Mesenchymal stem cell (in vitro differentiated cells and primary cell): ENCODE measurements at regions not wholly inside any gene's neighbourhood (a gene's known extent, or its start where the extent isn't known, plus 50 kb on each side); places are given as distances from the start of the nearest gene placed in this dataset.

ENCODE experiments used
- DNase-seq: peaks from one replicate; pipeline ENCODE4 v3.0.0-alpha.2; 2013
- H2AFZ ChIP-seq: one replicate; pipeline ENCODE4 v1.6.1; 2013; ENCODE audit warnings: low read depth, mild to moderate bottlenecking, control low read depth, inconsistent platforms, low read length, moderate library complexity
- H2AK5ac ChIP-seq: 2 replicates; pipeline ENCODE4 v1.6.1; 2013; ENCODE audit warnings: low read length, moderate library complexity, mild to moderate bottlenecking, inconsistent platforms; ENCODE audit not compliant: severe bottlenecking
- H2BK120ac ChIP-seq: one replicate; pipeline ENCODE4 v1.6.1; 2013; ENCODE audit warnings: low read depth, mild to moderate bottlenecking, inconsistent platforms, low read length, moderate library complexity
- H2BK12ac ChIP-seq, 2 experiments: one replicate each; pipeline ENCODE4 v1.6.1; 2013; ENCODE audit warnings: inconsistent platforms in 2 of 2, low read length in 2 of 2, mild to moderate bottlenecking in 2 of 2, moderate library complexity in 2 of 2, control low read depth in 1 of 2
- H2BK15ac ChIP-seq: one replicate; pipeline ENCODE4 v1.6.1; 2013; ENCODE audit warnings: mild to moderate bottlenecking, low read depth, inconsistent platforms; ENCODE audit not compliant: poor library complexity, severe bottlenecking
- H2BK5ac ChIP-seq: 2 replicates; pipeline ENCODE4 v1.6.1; 2013; ENCODE audit warnings: low read depth, mild to moderate bottlenecking, low read length, control low read depth, inconsistent platforms; ENCODE audit not compliant: poor library complexity, severe bottlenecking
- H3K14ac ChIP-seq, 2 experiments: one replicate each; pipeline ENCODE4 v1.6.1; 2013; ENCODE audit warnings: inconsistent platforms in 2 of 2, low read length in 2 of 2, control low read depth in 1 of 2, mild to moderate bottlenecking in 1 of 2, moderate library complexity in 1 of 2
- H3K18ac ChIP-seq, 2 experiments: one replicate each; pipeline ENCODE4 v1.6.1; 2013; ENCODE audit warnings: inconsistent platforms in 2 of 2, low read length in 2 of 2, control low read depth in 1 of 2, low read depth in 1 of 2, mild to moderate bottlenecking in 1 of 2
- H3K23ac ChIP-seq, 2 experiments: one replicate each; pipeline ENCODE4 v1.6.1; 2013; ENCODE audit warnings: inconsistent platforms in 2 of 2, low read length in 2 of 2, mild to moderate bottlenecking in 2 of 2, moderate library complexity in 2 of 2, control low read depth in 1 of 2
- H3K27ac ChIP-seq: 2 replicates; pipeline ENCODE4 v1.5.1; 2013; ENCODE audit warnings: mild to moderate bottlenecking, moderate library complexity, low read length, control low read depth, inconsistent platforms; ENCODE audit not compliant: poor library complexity, severe bottlenecking
- H3K27me3 ChIP-seq, 2 experiments: 2 replicates each; pipeline versions ENCODE4 v1.6.1 to v1.7.0; 2013; ENCODE audit warnings: low read length in 2 of 2, mild to moderate bottlenecking in 2 of 2, moderate library complexity in 2 of 2, control low read depth in 1 of 2, inconsistent platforms in 1 of 2; ENCODE audit not compliant: control insufficient read depth in 1 of 2, insufficient read depth in 1 of 2
- H3K36me3 ChIP-seq, 2 experiments: 2 replicates each; pipeline versions ENCODE4 v1.6.1 to v1.7.0; 2013; ENCODE audit warnings: low read length in 2 of 2, control low read depth in 1 of 2, inconsistent platforms in 1 of 2, low read depth in 1 of 2, mild to moderate bottlenecking in 1 of 2; ENCODE audit not compliant: insufficient read depth in 2 of 2, control insufficient read depth in 1 of 2
- H3K4ac ChIP-seq, 2 experiments: one replicate each; pipeline ENCODE4 v1.6.1; 2013; ENCODE audit warnings: inconsistent platforms in 2 of 2, low read length in 2 of 2, mild to moderate bottlenecking in 2 of 2, moderate library complexity in 2 of 2, control low read depth in 1 of 2, low read depth in 1 of 2
- H3K4me1 ChIP-seq: 2 replicates; pipeline ENCODE4 v1.6.1; 2013; ENCODE audit warnings: low read depth, low read length, control low read depth; ENCODE audit not compliant: control insufficient read depth, insufficient read depth
- H3K4me2 ChIP-seq: 2 replicates; pipeline ENCODE4 v1.6.1; 2013; ENCODE audit warnings: low read length, mild to moderate bottlenecking, inconsistent platforms; ENCODE audit not compliant: poor library complexity, severe bottlenecking
- H3K4me3 ChIP-seq, 2 experiments: 2 replicates each; pipeline versions ENCODE4 v1.5.1 to v1.7.0; 2013; ENCODE audit warnings: low read length in 2 of 2, mild to moderate bottlenecking in 2 of 2, control low read depth in 1 of 2, low read depth in 1 of 2; ENCODE audit not compliant: insufficient read depth in 1 of 2
- H3K79me1 ChIP-seq: replicated peaks from 2 replicates; pipeline ENCODE4 v1.6.1; 2013; ENCODE audit warnings: mild to moderate bottlenecking, control low read depth, low read length, inconsistent platforms; ENCODE audit not compliant: poor library complexity, severe bottlenecking
- H3K9ac ChIP-seq: 2 replicates; pipeline ENCODE4 v1.7.0; 2013; ENCODE audit warnings: mild to moderate bottlenecking, low read length, moderate library complexity
- H3K9me3 ChIP-seq: 2 replicates; pipeline ENCODE4 v1.7.0; 2013; ENCODE audit warnings: mild to moderate bottlenecking, low read length; ENCODE audit not compliant: control insufficient read depth
- H4K8ac ChIP-seq: one replicate; pipeline ENCODE4 v1.6.1; 2013; ENCODE audit warnings: inconsistent platforms, mild to moderate bottlenecking, low read length, moderate library complexity
- H4K91ac ChIP-seq: one replicate; pipeline ENCODE4 v1.6.1; 2013; ENCODE audit warnings: mild to moderate bottlenecking, low read length, inconsistent platforms
- WGBS: methylation state at CpG from one replicate; pipeline ENCODE4 v1.1.7; 2013; ENCODE audit warnings: mixed read lengths; 5-methylcytosine and 5-hydroxymethylcytosine counted together

- Histone ChIP-seq H4K8ac (no peak overlapping the region), H4K91ac (no peak overlapping the region), H2BK15ac (no peak overlapping the region), H2BK5ac (no peak overlapping the region), H3K9me3 (peaks cover 10% of the 10 kb centered on the region), H3K4me1 (no peaks in the 10 kb centered on the region), H3K23ac (no peak overlapping the region), H3K14ac (no peak overlapping the region), H3K79me1 (no peaks in the 10 kb centered on the region), H2BK12ac (no peak overlapping the region), H3K4me2 (no peak overlapping the region), H3K4me3 (no peak overlapping the region), H3K27me3 (no peaks in the 10 kb centered on the region), H3K18ac (no peak overlapping the region), H3K36me3 (no peaks in the 10 kb centered on the region), H2BK120ac (no peak overlapping the region), H2AFZ (no peak overlapping the region), H3K27ac (no peak overlapping the region), H2AK5ac (no peak overlapping the region), H3K4ac (no peak overlapping the region), H3K9ac (no peak overlapping the region)
- 100% methylated on average over 1 of the region's 1 CpG for WGBS
- DNase-seq = no peak
Measured at GRCh38 chr10:108254089-108254488, 1089.6 kb upstream of the SORCS1 start.

DNA sequence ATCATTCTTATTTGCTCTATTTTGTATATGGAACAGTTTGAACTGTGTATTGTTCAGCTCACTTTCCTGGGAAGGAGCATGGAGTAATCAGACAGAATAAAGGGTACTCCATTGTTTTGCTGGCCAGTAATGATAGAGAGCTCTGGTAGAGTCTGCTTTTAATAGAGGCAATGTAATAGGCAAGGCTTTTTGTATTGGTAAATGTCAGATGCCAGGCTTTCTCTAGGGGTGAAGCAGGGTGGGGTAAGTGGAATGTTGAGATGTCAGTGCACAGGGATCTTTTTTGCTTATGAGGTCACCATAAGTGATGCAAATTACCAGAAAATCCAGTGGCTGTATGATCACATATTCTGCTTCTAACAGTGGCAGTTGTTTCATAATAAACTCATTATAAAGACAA lies 1088.3 kb upstream of the SORCS1 start:
- no peak overlapping the region for H3K4me3 ChIP-seq
- H2BK120ac ChIP-seq = no peak overlapping the region
- H2BK5ac ChIP-seq = no peak overlapping the region
- H4K91ac ChIP-seq = no peak overlapping the region
- H2BK15ac ChIP-seq = no peak overlapping the region
- no peak overlapping the region for H2AK5ac ChIP-seq
- no peak overlapping the region for H3K4ac ChIP-seq
- no peaks in the 10 kb centered on the region for H3K36me3 ChIP-seq
- no peak for DNase-seq
- no peak overlapping the region for H3K18ac ChIP-seq
- H3K23ac ChIP-seq = no peak overlapping the region
- no peaks in the 10 kb centered on the region for H3K27me3 ChIP-seq
- H3K27ac ChIP-seq = no peak overlapping the region
- H3K9ac ChIP-seq = no peak overlapping the region
- H3K9me3 ChIP-seq = peaks cover 23% of the 10 kb centered on the region
- no peaks in the 10 kb centered on the region for H3K4me1 ChIP-seq
- H3K14ac ChIP-seq = no peak overlapping the region
- H3K4me2 ChIP-seq = no peak overlapping the region
- H4K8ac ChIP-seq = no peak overlapping the region
- no peaks in the 10 kb centered on the region for H3K79me1 ChIP-seq
- H2AFZ ChIP-seq = no peak overlapping the region
- H2BK12ac ChIP-seq = no peak overlapping the region

- no peak overlapping the region for H3K14ac ChIP-seq
- H3K23ac ChIP-seq = no peak overlapping the region
- H3K79me1 ChIP-seq = no peaks in the 10 kb centered on the region
- no peak overlapping the region for H2BK120ac ChIP-seq
- H3K4me3 ChIP-seq = no peak overlapping the region
- no peaks in the 10 kb centered on the region for H3K27me3 ChIP-seq
- no peak for DNase-seq
- WGBS = 77% methylated on average over 4 of the region's 4 CpGs
- H3K9me3 ChIP-seq = peaks cover 30% of the 10 kb centered on the region
- no peaks in the 10 kb centered on the region for H3K4me1 ChIP-seq
- no peak overlapping the region for H4K91ac ChIP-seq
- H3K4me2 ChIP-seq = no peak overlapping the region
- H2BK5ac ChIP-seq = no peak overlapping the region
- H4K8ac ChIP-seq = no peak overlapping the region
- H2AK5ac ChIP-seq = no peak overlapping the region
- H3K27ac ChIP-seq = no peak overlapping the region
- H3K18ac ChIP-seq = no peak overlapping the region
- H2AFZ ChIP-seq = no peak overlapping the region
- H3K36me3 ChIP-seq = no peaks in the 10 kb centered on the region
- no peak overlapping the region for H3K9ac ChIP-seq
- no peak overlapping the region for H2BK12ac ChIP-seq
- no peak overlapping the region for H2BK15ac ChIP-seq
- no peak overlapping the region for H3K4ac ChIP-seq
Measured at GRCh38 chr10:108250936-108251620, 1086.6 kb upstream of the SORCS1 start.

- no peak overlapping the region for H3K9ac ChIP-seq
- H3K9me3 ChIP-seq = peaks cover 33% of the 10 kb centered on the region
- H3K4ac ChIP-seq = no peak overlapping the region
- H2AK5ac ChIP-seq = no peak overlapping the region
- no peak overlapping the region for H2BK15ac ChIP-seq
- no peaks in the 10 kb centered on the region for H3K79me1 ChIP-seq
- no peak overlapping the region for H2BK12ac ChIP-seq
- no peak overlapping the region for H2AFZ ChIP-seq
- H2BK120ac ChIP-seq = no peak overlapping the region
- H3K23ac ChIP-seq = no peak overlapping the region
- 56% methylated on average over 3 of the region's 3 CpGs for WGBS
- no peak overlapping the region for H3K4me2 ChIP-seq
- no peak overlapping the region for H3K18ac ChIP-seq
- no peak overlapping the region for H3K4me3 ChIP-seq
- no peak overlapping the region for H4K91ac ChIP-seq
- H2BK5ac ChIP-seq = no peak overlapping the region
- H4K8ac ChIP-seq = no peak overlapping the region
- no peaks in the 10 kb centered on the region for H3K27me3 ChIP-seq
- no peak overlapping the region for H3K14ac ChIP-seq
- H3K4me1 ChIP-seq = no peaks in the 10 kb centered on the region
- H3K36me3 ChIP-seq = no peaks in the 10 kb centered on the region
- DNase-seq = no peak
- H3K27ac ChIP-seq = no peak overlapping the region
Measured at GRCh38 chr10:108249940-108250339, 1085.4 kb upstream of the SORCS1 start.
